ENCODE measurements at regions not wholly inside any gene's neighbourhood (a gene's known extent, or its start where the extent isn't known, plus 50 kb on each side); places are given as distances from the start of the nearest gene placed in this dataset.

DNA sequence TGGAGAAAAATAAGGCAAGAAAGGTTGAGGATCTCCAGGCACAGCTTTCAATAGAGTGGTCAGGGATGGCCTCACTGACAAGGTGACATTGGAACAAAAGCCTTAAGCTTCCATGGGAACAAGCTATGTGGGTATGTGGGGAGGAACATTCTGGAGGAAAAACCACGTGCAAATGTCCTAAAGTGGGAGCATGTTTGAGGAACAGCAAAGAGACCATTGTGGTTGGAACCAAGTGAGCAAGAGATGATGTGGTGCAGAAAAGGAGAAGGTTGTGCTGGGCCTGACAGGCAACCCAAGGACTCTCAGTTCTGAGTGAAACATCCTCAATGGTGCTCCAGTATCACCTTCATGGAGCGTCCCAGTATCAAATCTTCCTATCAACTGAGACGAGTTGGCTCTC lies 184.0 kb downstream of the CAND1 start:
- TF ChIP-seq EZH2 (IDR thresholded peaks at IDR 0.05) (no peak), POLR2AphosphoS5 (IDR thresholded peaks at IDR 0.05; ENCODE audit: borderline replicate concordance, low read depth, low read length) (no peak)

Data from SK-N-MC (cell line).